Astrocyte (in vitro differentiated cells and primary cell): ENCODE measurements at regions not wholly inside any gene's neighbourhood (a gene's known extent, or its start where the extent isn't known, plus 50 kb on each side); places are given as distances from the start of the nearest gene placed in this dataset.

Experiments used
- DNase-seq: peaks from one replicate; pipeline ENCODE4 v3.0.0-alpha.2; 2010; ENCODE audit warnings: low read depth
- FAIRE-seq: peaks from 2 replicates; lab custom pipeline; 2011; peaks lifted over from hg19 to GRCh38; lab: Jason Lieb, UNC
- H2AFZ ChIP-seq: 2 replicates; pipeline ENCODE4 v1.6.0; 2012; ENCODE audit warnings: low read depth, low read length, inconsistent platforms
- H3K27ac ChIP-seq: 2 replicates; pipeline ENCODE4 v1.5.1; 2011; ENCODE audit warnings: low read depth, low read length, inconsistent platforms
- H3K27me3 ChIP-seq: 2 replicates; pipeline ENCODE4 v1.6.0; 2011; ENCODE audit warnings: low read length, inconsistent platforms; ENCODE audit not compliant: insufficient read depth
- H3K36me3 ChIP-seq: 2 replicates; pipeline ENCODE4 v1.5.1; 2011; ENCODE audit warnings: low read length, inconsistent platforms; ENCODE audit not compliant: insufficient read depth
- H3K4me1 ChIP-seq: 2 replicates; pipeline ENCODE4 v1.5.1; 2011; ENCODE audit warnings: low read length, inconsistent platforms; ENCODE audit not compliant: insufficient read depth
- H3K4me2 ChIP-seq: 2 replicates; pipeline ENCODE4 v1.6.0; 2012; ENCODE audit warnings: low read length, inconsistent platforms
- H3K4me3 ChIP-seq: 2 replicates; pipeline ENCODE4 v1.5.1; 2011; ENCODE audit warnings: low read depth, mild to moderate bottlenecking, low read length, inconsistent platforms; ENCODE audit not compliant: insufficient read depth
- H3K79me2 ChIP-seq: 2 replicates; pipeline ENCODE4 v1.6.0; 2012; ENCODE audit warnings: mild to moderate bottlenecking, low read length, inconsistent platforms; ENCODE audit not compliant: insufficient read depth
- H3K9ac ChIP-seq: 2 replicates; pipeline ENCODE4 v1.6.0; 2012; ENCODE audit warnings: mild to moderate bottlenecking, low read length, inconsistent platforms
- H3K9me3 ChIP-seq: 2 replicates; pipeline ENCODE4 v1.5.1; 2012; ENCODE audit warnings: low read depth, mild to moderate bottlenecking, low read length, inconsistent platforms; ENCODE audit not compliant: insufficient read depth
- H4K20me1 ChIP-seq: 2 replicates; pipeline ENCODE4 v1.6.0; 2012; ENCODE audit warnings: low read length, inconsistent platforms; ENCODE audit not compliant: insufficient read depth
- H3K27ac Mint-ChIP-seq: one replicate; pipeline ENCODE4 v1.8.0; 2021; ENCODE audit warnings: mild to moderate bottlenecking, mixed read lengths; ENCODE audit not compliant: unreplicated experiment
- H3K27me3 Mint-ChIP-seq: one replicate; pipeline ENCODE4 v1.8.0; 2021; ENCODE audit warnings: low read depth, mixed read lengths; ENCODE audit not compliant: unreplicated experiment
- H3K36me3 Mint-ChIP-seq: one replicate; pipeline ENCODE4 v1.8.0; 2021; ENCODE audit warnings: low read depth, mixed read lengths; ENCODE audit not compliant: unreplicated experiment
- H3K4me1 Mint-ChIP-seq: one replicate; pipeline ENCODE4 v1.8.0; 2021; ENCODE audit warnings: low read depth, mixed read lengths; ENCODE audit not compliant: unreplicated experiment
- H3K4me3 Mint-ChIP-seq: one replicate; pipeline ENCODE4 v1.8.0; 2021; ENCODE audit warnings: mild to moderate bottlenecking, moderate library complexity, mixed read lengths; ENCODE audit not compliant: unreplicated experiment
- H3K9me3 Mint-ChIP-seq: one replicate; pipeline ENCODE4 v1.8.0; 2021; ENCODE audit warnings: mild to moderate bottlenecking, mixed read lengths; ENCODE audit not compliant: unreplicated experiment
- CTCF ChIP-seq: IDR thresholded peaks from 2 replicates; pipeline ENCODE4 v1.5.1; 2011; ENCODE audit warnings: low read depth, mild to moderate bottlenecking, inconsistent platforms, low read length, moderate library complexity; ENCODE audit not compliant: insufficient read depth
- EZH2 ChIP-seq: IDR thresholded peaks from 2 replicates; pipeline ENCODE4 v1.6.1; 2012; ENCODE audit warnings: mild to moderate bottlenecking, low read length, inconsistent platforms; ENCODE audit not compliant: insufficient read depth

DNA sequence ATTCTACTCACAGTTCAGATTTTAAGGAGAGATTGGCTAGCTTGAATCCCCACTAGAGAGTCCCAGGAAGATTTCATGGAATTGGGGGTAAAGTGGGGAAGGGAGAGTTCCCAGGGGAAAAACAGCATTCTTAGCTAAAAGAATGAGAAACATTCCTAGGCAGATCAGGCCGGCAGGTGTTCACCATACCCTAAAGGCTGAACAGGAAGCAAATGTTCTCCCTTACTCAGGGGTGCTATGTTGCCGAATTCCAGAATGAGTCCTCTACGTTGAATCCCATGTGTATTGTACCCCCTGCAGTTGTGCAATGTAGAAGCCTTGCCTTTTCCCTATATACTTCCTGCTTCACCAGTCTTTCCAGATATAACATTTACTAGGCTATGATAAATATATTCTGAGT lies 135.2 kb upstream of the NCAM1 start:
- no peaks in the 10 kb centered on the region for H4K20me1 ChIP-seq
- no peaks in the 10 kb centered on the region for H3K4me1 Mint-ChIP-seq
- FAIRE-seq (no peak), DNase-seq (no peak)
- TF ChIP-seq CTCF = no peak
- TF ChIP-seq EZH2 = no peak
- no peak overlapping the region for H3K4me2 ChIP-seq
- no peaks in the 10 kb centered on the region for H3K27me3 ChIP-seq
- H3K9me3 ChIP-seq = no peaks in the 10 kb centered on the region
- no peak overlapping the region for H3K27ac Mint-ChIP-seq
- H3K27ac ChIP-seq = no peak overlapping the region
- no peaks in the 10 kb centered on the region for H3K79me2 ChIP-seq
- no peak overlapping the region for H3K9ac ChIP-seq
- H3K4me3 ChIP-seq = no peak overlapping the region
- no peak overlapping the region for H2AFZ ChIP-seq
- H3K27me3 Mint-ChIP-seq = peaks cover 26% of the 10 kb centered on the region
- no peaks in the 10 kb centered on the region for H3K4me1 ChIP-seq
- H3K9me3 Mint-ChIP-seq = peaks cover 11% of the 10 kb centered on the region
- H3K36me3 ChIP-seq = no peaks in the 10 kb centered on the region
- peaks cover 2% of the 10 kb centered on the region for H3K36me3 Mint-ChIP-seq
- H3K4me3 Mint-ChIP-seq = no peak overlapping the region

GRCh38 chr11:112826788-112827187 lies 134.4 kb upstream of the NCAM1 start:
- H2AFZ ChIP-seq = no peak overlapping the region
- FAIRE-seq = no peak
- Mint-ChIP-seq H3K36me3 (no peaks in the 10 kb centered on the region), H3K4me3 (no peak overlapping the region), H3K9me3 (peaks cover 11% of the 10 kb centered on the region), H3K27ac (no peak overlapping the region), H3K27me3 (peaks cover 22% of the 10 kb centered on the region), H3K4me1 (no peaks in the 10 kb centered on the region)
- no peak for DNase-seq
- H4K20me1 ChIP-seq = no peaks in the 10 kb centered on the region
- H3K27me3 ChIP-seq = no peaks in the 10 kb centered on the region
- no peak overlapping the region for H3K4me3 ChIP-seq
- H3K79me2 ChIP-seq = no peaks in the 10 kb centered on the region
- TF ChIP-seq CTCF (no peak), EZH2 (no peak)
- H3K36me3 ChIP-seq = no peaks in the 10 kb centered on the region
- no peak overlapping the region for H3K9ac ChIP-seq
- H3K9me3 ChIP-seq = no peaks in the 10 kb centered on the region
- no peak overlapping the region for H3K4me2 ChIP-seq
- no peak overlapping the region for H3K27ac ChIP-seq
- H3K4me1 ChIP-seq = no peaks in the 10 kb centered on the region

DNA sequence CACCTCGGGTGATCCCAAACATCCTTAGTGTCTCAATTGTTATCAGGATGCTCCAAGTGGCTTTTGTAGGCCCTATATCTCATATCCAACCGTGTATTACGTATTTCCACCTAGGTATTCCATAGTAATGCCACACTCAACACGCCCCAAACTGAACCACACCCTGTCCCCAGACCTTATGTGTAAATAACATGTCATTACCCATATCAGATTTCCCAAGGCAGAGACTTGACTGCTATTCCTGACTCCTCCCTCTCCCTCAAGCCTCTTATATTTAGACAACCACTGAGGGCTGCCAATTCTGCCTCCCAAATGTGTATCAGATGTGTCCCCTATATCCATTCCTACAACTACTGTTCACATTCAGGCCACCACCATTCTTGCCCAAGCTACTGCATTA lies 132.8 kb upstream of the NCAM1 start:
- Mint-ChIP-seq H3K27ac (no peak overlapping the region), H3K36me3 (no peaks in the 10 kb centered on the region), H3K27me3 (peaks cover 16% of the 10 kb centered on the region), H3K4me1 (no peaks in the 10 kb centered on the region), H3K9me3 (peaks cover 13% of the 10 kb centered on the region), H3K4me3 (no peak overlapping the region)
- Histone ChIP-seq H3K9me3 (no peaks in the 10 kb centered on the region), H3K27ac (no peak overlapping the region), H3K4me2 (no peak overlapping the region), H3K27me3 (no peaks in the 10 kb centered on the region), H2AFZ (no peak overlapping the region), H3K79me2 (no peaks in the 10 kb centered on the region), H3K9ac (no peak overlapping the region), H3K4me1 (no peaks in the 10 kb centered on the region), H3K4me3 (no peak overlapping the region), H3K36me3 (no peaks in the 10 kb centered on the region), H4K20me1 (no peaks in the 10 kb centered on the region)
- TF ChIP-seq EZH2 = no peak
- TF ChIP-seq CTCF = no peak
- DNase-seq = no peak
- no peak for FAIRE-seq
